Stomach (tissue), 8 donors: ENCODE measurements at regions not wholly inside any gene's neighbourhood (a gene's known extent, or its start where the extent isn't known, plus 50 kb on each side); places are given as distances from the start of the nearest gene placed in this dataset.

Experiments used
- DNase-seq, 2 donors: peaks; one replicate each; pipeline versions ENCODE4 v3.0.0 to v3.0.0-alpha.2; 2013 to 2019
- H3K27ac ChIP-seq, 5 donors: fragments of 200-600 bp in 4 of 5; sonication (generic) in 4 of 5; one replicate each; pipeline ENCODE4 v1.5.1; 2013 to 2019; ENCODE audit warnings: mild to moderate bottlenecking in 1 of 5, moderate library complexity in 1 of 5
- H3K27me3 ChIP-seq, 3 donors: fragments of 200-600 bp; sonication (generic); one replicate each; pipeline ENCODE4 v1.5.1; 2017 to 2019; ENCODE audit warnings: mixed run types in 1 of 3
- H3K36me3 ChIP-seq, 4 donors: fragments of 200-600 bp; sonication (generic); 1 replicate in 3 of 4; 2 replicates in 1 of 4; pipeline ENCODE4 v1.5.1; 2016 to 2019
- H3K4me1 ChIP-seq, 4 donors: fragments of 200-600 bp; sonication (generic); one replicate each; pipeline ENCODE4 v1.5.1; 2016 to 2019
- H3K4me3 ChIP-seq, 4 donors: fragments of 200-600 bp; sonication (generic) in 3 of 4; one replicate each; pipeline ENCODE4 v1.5.1; 2016 to 2019; ENCODE audit warnings: mild to moderate bottlenecking in 1 of 4
- H3K9me3 ChIP-seq, 4 donors: fragments of 200-600 bp; sonication (generic); one replicate each; pipeline ENCODE4 v1.5.1; 2016 to 2019
- CTCF ChIP-seq, 7 experiments: fragments of 450-650 bp in 4 of 7; fragments of 200-600 bp in 3 of 7; sonication (generic) in 3 of 7; IDR thresholded peaks; one replicate each; pipeline ENCODE4 v1.5.1; 2016 to 2019; ENCODE audit warnings: antibody characterized with exemption in 7 of 7, control low read depth in 2 of 7, mild to moderate bottlenecking in 1 of 7
- EP300 ChIP-seq: sonication (generic); formaldehyde crosslinking; IDR thresholded peaks from one replicate; pipeline ENCODE4 v1.6.1; 2017; ENCODE audit warnings: antibody characterized with exemption
- POLR2A ChIP-seq, 4 donors: fragments of 450-650 bp; IDR thresholded peaks; one replicate each; pipeline ENCODE4 v1.6.1; 2016; ENCODE audit warnings: antibody characterized with exemption in 4 of 4, control low read depth in 2 of 4, mild to moderate bottlenecking in 1 of 4, moderate library complexity in 1 of 4
- POLR2AphosphoS5 ChIP-seq, 3 donors: sonication (generic); formaldehyde crosslinking; IDR thresholded peaks; one replicate each; pipeline ENCODE4 v1.6.1; 2016; ENCODE audit warnings: antibody characterized with exemption in 3 of 3
- WGBS, 5 donors: extraction: QIAGEN DNeasy Blood & Tissue Kit in 3 of 5; methylation state at CpG; one replicate each; pipeline versions ENCODE4 v1.1.5 to v1.1.7; 2013 to 2018; 5-methylcytosine and 5-hydroxymethylcytosine counted together
- intact Hi-C: fragments of 100-400 bp; cut with DNase I; formaldehyde crosslinking; loops from one replicate; pipeline ENCODE4 v1.15.1; 2023; ENCODE audit warnings: low total_unique reads
- donor health status: healthy with polysubstance abuse.
- donor health status: Bipolar disorder and iron deficiency.
- donor health status: healthy.

DNA sequence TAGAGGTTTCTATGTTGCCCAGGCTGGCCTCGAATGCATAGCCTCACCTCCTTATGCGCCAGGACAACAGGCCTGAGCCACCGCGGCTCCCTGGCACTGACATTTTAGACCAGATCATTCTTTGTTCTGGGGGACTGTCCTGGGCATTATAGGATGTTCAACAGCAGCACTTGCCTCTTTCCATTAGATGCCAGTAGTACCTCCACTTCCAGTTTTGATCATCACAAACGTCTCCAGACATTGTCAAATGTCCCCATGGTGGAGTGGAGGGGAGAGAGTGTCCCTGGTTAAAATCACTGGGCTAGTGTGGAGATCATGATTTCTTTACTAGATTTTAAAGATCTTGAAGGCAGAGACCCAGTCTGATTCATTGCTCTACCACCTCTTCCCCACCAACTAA lies 125.2 kb upstream of the MKLN1 start:
- DNase-seq, result no peak

GRCh38 chr7:131203291-131203976 lies 124.2 kb upstream of the MKLN1 start:
- intact Hi-C loops, result no loop called here
- Histone ChIP-seq H3K36me3 (no peaks in the 10 kb centered on the region), H3K27ac (peak overlapping the region in 1 of 5 donors; percentile 11), H3K4me3 (no peak overlapping the region), H3K9me3 (no peaks in the 10 kb centered on the region), H3K4me1 (no peaks in the 10 kb centered on the region), H3K27me3 (no peaks in the 10 kb centered on the region)
- no peak for TF ChIP-seq EP300
- TF ChIP-seq CTCF (IDR thresholded peaks at IDR 0.05), result no peak
- no peak for TF ChIP-seq POLR2AphosphoS5 (IDR thresholded peaks at IDR 0.05)
- no peak for TF ChIP-seq POLR2A (IDR thresholded peaks at IDR 0.05)
- no peak for DNase-seq
- WGBS, 5 donors, result 71 to 86% (median 82%) methylated on average over 5 of the region's 5 CpGs

More for the DNA sequence above, 125.2 kb upstream of the MKLN1 start:
- 89 to 92% (median 89%) methylated on average over 5 of the region's 5 CpGs for WGBS, 5 donors
- Histone ChIP-seq H3K27ac (peak overlapping the region in 1 of 5 donors; percentile 11), H3K36me3 (no peaks in the 10 kb centered on the region), H3K4me1 (no peaks in the 10 kb centered on the region), H3K4me3 (no peak overlapping the region), H3K27me3 (no peaks in the 10 kb centered on the region), H3K9me3 (no peaks in the 10 kb centered on the region)
- intact Hi-C loops, result no loop called here
- TF ChIP-seq POLR2AphosphoS5 (IDR thresholded peaks at IDR 0.05) (no peak), POLR2A (IDR thresholded peaks at IDR 0.05) (no peak), CTCF (IDR thresholded peaks at IDR 0.05) (no peak), EP300 (no peak)

GRCh38 chr7:131208777-131209176 lies 118.9 kb upstream of the MKLN1 start:
- DNase-seq, result no peak
- H3K4me1 ChIP-seq, result peaks cover 0 to 5% (median 2%) of the 10 kb centered on the region in 4 donors
- 63 to 78% (median 74%) methylated on average over 3 of the region's 3 CpGs for WGBS, 5 donors
- H3K27ac ChIP-seq, result no peak overlapping the region
- no peak overlapping the region for H3K4me3 ChIP-seq
- intact Hi-C loops, result no loop called here
- no peak for TF ChIP-seq EP300
- TF ChIP-seq POLR2A (IDR thresholded peaks at IDR 0.05), result no peak
- TF ChIP-seq CTCF (IDR thresholded peaks at IDR 0.05), result no peak
- no peak for TF ChIP-seq POLR2AphosphoS5 (IDR thresholded peaks at IDR 0.05)
- no peaks in the 10 kb centered on the region for H3K27me3 ChIP-seq
- H3K36me3 ChIP-seq, result no peaks in the 10 kb centered on the region
- H3K9me3 ChIP-seq, result no peaks in the 10 kb centered on the region

DNA sequence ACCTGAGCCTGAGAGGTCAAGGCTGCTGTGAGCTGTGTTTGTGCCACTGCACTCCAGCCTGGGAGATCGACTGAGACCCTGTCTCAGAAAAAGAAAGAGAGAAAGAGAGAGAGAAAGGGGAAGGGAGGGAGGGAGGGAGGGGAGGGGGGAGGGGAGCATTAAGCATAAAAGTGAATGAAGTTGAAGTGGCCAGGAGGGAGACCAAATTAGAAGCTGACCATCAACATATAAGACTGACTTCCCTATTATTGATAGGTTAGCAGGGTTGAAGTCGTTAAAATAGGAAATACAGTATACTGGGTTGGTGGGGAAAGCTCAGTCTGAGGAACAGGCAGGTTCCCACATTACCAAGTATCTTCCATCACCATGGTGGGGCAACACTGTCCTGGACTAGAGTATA lies 117.1 kb upstream of the MKLN1 start:
- H3K4me3 ChIP-seq, result no peak overlapping the region
- no peak for DNase-seq
- WGBS, 5 donors, result 35 to 77% (median 66%) methylated on average over 1 to 2 of the region's 2 CpGs
- H3K36me3 ChIP-seq, result no peaks in the 10 kb centered on the region
- TF ChIP-seq POLR2AphosphoS5 (IDR thresholded peaks at IDR 0.05) (no peak), POLR2A (IDR thresholded peaks at IDR 0.05) (no peak), EP300 (no peak), CTCF (IDR thresholded peaks at IDR 0.05) (no peak)
- peaks cover 0 to 5% (median 2%) of the 10 kb centered on the region in 4 donors for H3K4me1 ChIP-seq
- intact Hi-C loops, result no loop called here
- no peaks in the 10 kb centered on the region for H3K27me3 ChIP-seq
- H3K9me3 ChIP-seq, result no peaks in the 10 kb centered on the region
- no peak overlapping the region for H3K27ac ChIP-seq
